ENCODE measurements at regions not wholly inside any gene's neighbourhood (a gene's known extent, or its start where the extent isn't known, plus 50 kb on each side); places are given as distances from the start of the nearest gene placed in this dataset.

DNA sequence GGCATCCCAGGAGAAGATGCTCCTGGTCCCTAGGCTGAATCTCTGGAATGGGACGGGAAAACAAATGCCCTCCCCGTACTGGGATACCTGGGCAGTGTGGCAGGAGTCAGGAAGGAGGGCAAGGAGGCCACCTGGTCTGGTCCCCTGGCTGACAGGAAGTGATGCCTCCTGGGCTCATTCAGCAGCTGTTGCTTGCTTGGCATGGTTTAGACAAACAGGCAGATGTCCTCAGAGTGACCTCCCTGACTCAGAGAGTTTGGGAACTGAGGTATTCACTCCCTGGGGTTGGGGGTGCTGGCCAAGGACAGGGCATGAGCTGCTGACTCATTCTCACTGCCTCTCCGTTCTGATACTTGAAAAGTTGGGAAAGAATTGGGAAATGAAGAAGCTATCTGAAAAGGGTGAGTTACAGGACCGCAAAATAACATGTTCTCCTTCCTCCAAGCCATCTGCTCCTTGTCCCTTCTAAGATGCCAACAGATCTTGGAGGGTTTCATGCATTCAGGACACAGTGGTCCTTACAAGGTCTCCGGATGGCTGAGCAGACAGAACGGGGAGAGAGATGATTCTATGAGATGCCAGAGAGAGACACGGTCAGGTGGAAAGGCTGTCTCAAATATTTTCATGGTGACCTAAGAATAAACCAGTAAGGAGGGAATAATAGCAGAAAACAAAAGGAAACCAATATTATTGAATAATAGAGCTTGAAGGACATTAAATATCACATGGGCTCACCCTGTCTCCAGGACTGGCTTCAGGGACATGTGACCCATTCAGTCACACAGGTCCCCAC, 534.5 kb downstream of the BNC2 start:
- ChIA-PET CTCF (ENCODE audit: unreplicated experiment) (no interaction called here), POLR2A (no interaction called here)
- Histone ChIP-seq H4K20me1 (ENCODE audit: insufficient read depth, low read length) (no peaks in the 10 kb centered on the region), H3K4me1 (ENCODE audit: insufficient read depth, low read length, poor library complexity, severe bottlenecking) (no peaks in the 10 kb centered on the region), H3K27ac (ENCODE audit: low read depth, low read length, poor library complexity, severe bottlenecking) (no peak overlapping the region), H3K79me2 (ENCODE audit: insufficient read depth, low read depth, low read length) (no peaks in the 10 kb centered on the region), H3K9me2 (ENCODE audit: insufficient read depth, low read length) (no peaks in the 10 kb centered on the region), H2AFZ (ENCODE audit: low read length) (no peak overlapping the region), H3K36me3 (ENCODE audit: insufficient read depth, low read length) (no peaks in the 10 kb centered on the region), H3K4me3 (ENCODE audit: low read depth, low read length, poor library complexity, severe bottlenecking) (no peak overlapping the region), H3K4me2 (ENCODE audit: low read length) (no peak overlapping the region), H3K9me3 (ENCODE audit: low read length) (no peaks in the 10 kb centered on the region)
- no peak for TF ChIP-seq EZH2phosphoT487 (IDR thresholded peaks at IDR 0.05; ENCODE audit: borderline replicate concordance, low read depth, low read length)
- TF ChIP-seq, protein P1, sequence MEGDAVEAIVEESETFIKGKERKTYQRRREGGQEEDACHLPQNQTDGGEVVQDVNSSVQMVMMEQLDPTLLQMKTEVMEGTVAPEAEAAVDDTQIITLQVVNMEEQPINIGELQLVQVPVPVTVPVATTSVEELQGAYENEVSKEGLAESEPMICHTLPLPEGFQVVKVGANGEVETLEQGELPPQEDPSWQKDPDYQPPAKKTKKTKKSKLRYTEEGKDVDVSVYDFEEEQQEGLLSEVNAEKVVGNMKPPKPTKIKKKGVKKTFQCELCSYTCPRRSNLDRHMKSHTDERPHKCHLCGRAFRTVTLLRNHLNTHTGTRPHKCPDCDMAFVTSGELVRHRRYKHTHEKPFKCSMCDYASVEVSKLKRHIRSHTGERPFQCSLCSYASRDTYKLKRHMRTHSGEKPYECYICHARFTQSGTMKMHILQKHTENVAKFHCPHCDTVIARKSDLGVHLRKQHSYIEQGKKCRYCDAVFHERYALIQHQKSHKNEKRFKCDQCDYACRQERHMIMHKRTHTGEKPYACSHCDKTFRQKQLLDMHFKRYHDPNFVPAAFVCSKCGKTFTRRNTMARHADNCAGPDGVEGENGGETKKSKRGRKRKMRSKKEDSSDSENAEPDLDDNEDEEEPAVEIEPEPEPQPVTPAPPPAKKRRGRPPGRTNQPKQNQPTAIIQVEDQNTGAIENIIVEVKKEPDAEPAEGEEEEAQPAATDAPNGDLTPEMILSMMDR (conservative IDR thresholded peaks at IDR 0.05; ENCODE audit: low read length) = no peak
- intact Hi-C loops (cut with micrococcal nuclease; ENCODE audit: unreplicated experiment) = no loop called here
- no TSS peak for BruUV-seq (replicated peaks)
- no peak for DNase-seq (ENCODE audit: low spot score)

DNA sequence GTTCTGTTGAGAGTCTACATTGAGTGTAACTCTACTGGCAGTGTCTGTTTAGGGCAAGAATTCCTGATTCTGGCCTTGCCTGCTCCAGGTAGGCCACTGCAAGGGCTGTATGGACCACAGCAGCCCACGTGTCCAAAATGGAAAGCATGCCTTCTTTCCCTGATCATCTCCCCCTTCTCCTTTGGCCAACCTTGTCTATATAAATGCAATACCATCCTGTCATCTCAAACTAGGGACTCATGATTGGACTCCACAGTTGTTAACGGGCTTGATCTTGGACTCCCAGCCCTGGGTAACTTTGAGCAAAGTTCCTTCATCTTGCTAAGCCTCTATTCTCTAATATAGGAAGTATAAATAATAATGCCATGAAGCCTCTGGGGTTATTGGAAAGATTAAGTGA, 533.6 kb downstream of the BNC2 start:
- TF ChIP-seq EZH2phosphoT487 (IDR thresholded peaks at IDR 0.05; ENCODE audit: borderline replicate concordance, low read depth, low read length) = no peak
- TF ChIP-seq, protein P1 (conservative IDR thresholded peaks at IDR 0.05; ENCODE audit: low read length) = no peak

DNA sequence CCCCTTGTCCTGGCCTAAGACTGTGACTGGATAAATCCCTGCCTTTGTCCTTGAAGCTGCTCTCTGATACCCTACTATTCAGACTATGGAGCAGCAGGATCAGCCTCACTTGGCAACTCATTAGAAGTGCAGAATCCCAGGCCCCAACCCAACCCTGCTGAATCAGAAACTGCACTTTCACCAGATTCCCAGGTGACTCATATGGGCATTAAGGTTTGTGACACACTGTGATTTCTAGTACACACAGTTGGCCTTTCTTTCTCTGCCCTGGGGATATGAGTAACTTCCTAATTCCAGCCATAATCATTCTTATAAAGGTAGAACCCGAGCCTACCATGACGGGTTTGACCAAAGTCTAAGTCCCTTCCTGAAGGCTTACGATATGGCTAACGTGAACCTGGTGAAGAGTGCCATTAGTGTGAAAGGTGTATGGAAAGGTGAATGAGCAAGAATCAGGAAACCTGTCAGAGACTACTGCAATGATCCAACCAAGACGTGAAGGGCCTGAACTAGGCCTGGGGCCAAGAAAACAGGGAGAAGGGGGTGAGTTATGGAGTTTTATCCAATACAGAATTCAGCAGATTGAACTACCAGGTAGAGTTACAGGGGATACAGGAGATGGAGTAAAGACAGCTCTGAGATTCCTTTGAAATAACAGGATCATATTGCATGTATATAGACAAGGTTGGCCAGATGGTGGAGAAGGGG, 533.0 kb downstream of the BNC2 start:
- BruUV-seq (replicated peaks) = no TSS peak
- TF ChIP-seq, protein P1 (conservative IDR thresholded peaks at IDR 0.05; ENCODE audit: low read length) = no peak
- TF ChIP-seq EZH2phosphoT487 (IDR thresholded peaks at IDR 0.05; ENCODE audit: borderline replicate concordance, low read depth, low read length) = no peak
- DNase-seq (ENCODE audit: low spot score) = no peak
- H3K9me3 ChIP-seq (ENCODE audit: low read length) = no peaks in the 10 kb centered on the region
- H3K79me2 ChIP-seq (ENCODE audit: insufficient read depth, low read depth, low read length) = no peaks in the 10 kb centered on the region
- no peak overlapping the region for H3K4me3 ChIP-seq (ENCODE audit: low read depth, low read length, poor library complexity, severe bottlenecking)
- H3K4me1 ChIP-seq (ENCODE audit: insufficient read depth, low read length, poor library complexity, severe bottlenecking) = no peaks in the 10 kb centered on the region
- H3K27ac ChIP-seq (ENCODE audit: low read depth, low read length, poor library complexity, severe bottlenecking) = no peak overlapping the region
- no peaks in the 10 kb centered on the region for H3K9me2 ChIP-seq (ENCODE audit: insufficient read depth, low read length)
- CTCF ChIA-PET (ENCODE audit: unreplicated experiment) = no interaction called here
- H3K36me3 ChIP-seq (ENCODE audit: insufficient read depth, low read length) = no peaks in the 10 kb centered on the region
- POLR2A ChIA-PET = no interaction called here
- H3K4me2 ChIP-seq (ENCODE audit: low read length) = no peak overlapping the region
- no peak overlapping the region for H2AFZ ChIP-seq (ENCODE audit: low read length)
- H4K20me1 ChIP-seq (ENCODE audit: insufficient read depth, low read length) = no peaks in the 10 kb centered on the region
- intact Hi-C loops (cut with micrococcal nuclease; ENCODE audit: unreplicated experiment) = no loop called here

More for the DNA sequence above, 533.6 kb downstream of the BNC2 start:
- Histone ChIP-seq H3K36me3 (ENCODE audit: insufficient read depth, low read length) (no peaks in the 10 kb centered on the region), H2AFZ (ENCODE audit: low read length) (no peak overlapping the region), H3K4me2 (ENCODE audit: low read length) (no peak overlapping the region), H3K79me2 (ENCODE audit: insufficient read depth, low read depth, low read length) (no peaks in the 10 kb centered on the region), H3K9me2 (ENCODE audit: insufficient read depth, low read length) (no peaks in the 10 kb centered on the region), H3K4me1 (ENCODE audit: insufficient read depth, low read length, poor library complexity, severe bottlenecking) (no peaks in the 10 kb centered on the region), H3K27ac (ENCODE audit: low read depth, low read length, poor library complexity, severe bottlenecking) (no peak overlapping the region), H3K4me3 (ENCODE audit: low read depth, low read length, poor library complexity, severe bottlenecking) (no peak overlapping the region), H4K20me1 (ENCODE audit: insufficient read depth, low read length) (no peaks in the 10 kb centered on the region), H3K9me3 (ENCODE audit: low read length) (no peaks in the 10 kb centered on the region)
- POLR2A ChIA-PET = no interaction called here
- no peak for DNase-seq (ENCODE audit: low spot score)
- intact Hi-C loops (cut with micrococcal nuclease; ENCODE audit: unreplicated experiment) = no loop called here
- CTCF ChIA-PET (ENCODE audit: unreplicated experiment) = no interaction called here
- no TSS peak for BruUV-seq (replicated peaks)
